ENCODE measurements at regions not wholly inside any gene's neighbourhood (a gene's known extent, or its start where the extent isn't known, plus 50 kb on each side); places are given as distances from the start of the nearest gene placed in this dataset.

DNA sequence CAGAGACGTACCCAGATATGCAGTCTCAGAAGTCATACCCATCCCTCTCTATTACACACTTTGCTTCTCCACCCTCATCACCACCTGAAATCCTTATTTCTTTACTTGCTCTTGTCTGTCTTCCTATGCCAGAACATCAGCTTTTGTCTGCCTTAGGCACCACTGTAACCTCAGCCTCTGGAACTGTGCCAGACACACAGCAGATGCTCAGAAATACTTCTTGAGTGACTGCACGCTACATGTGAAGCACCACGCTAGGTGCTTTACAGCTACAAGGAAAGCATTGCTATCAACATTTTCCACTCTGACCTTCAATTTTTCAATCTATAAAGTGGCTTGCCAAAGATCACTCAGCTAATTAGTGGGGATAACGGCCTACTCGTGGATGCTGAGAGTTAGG is 226.8 kb downstream of the CHD9NB start:
- no peak overlapping the region for H3K9ac ChIP-seq (ENCODE audit: low read length)
- no peak overlapping the region for H3K4me3 ChIP-seq (ENCODE audit: low read length)
- H2BK15ac ChIP-seq (replicated peaks; ENCODE audit: low read depth), result no peak overlapping the region
- H2BK120ac ChIP-seq (ENCODE audit: low read depth, low read length), result no peak overlapping the region
- H3K36me3 ChIP-seq (ENCODE audit: control insufficient read depth, insufficient read depth, low read length), result no peaks in the 10 kb centered on the region
- no peak overlapping the region for H3K23ac ChIP-seq (ENCODE audit: low read length)
- H3K4me1 ChIP-seq (ENCODE audit: control insufficient read depth, low read depth, low read length), result no peaks in the 10 kb centered on the region
- DNase-seq, result no peak
- H3K56ac ChIP-seq (ENCODE audit: low read length), result no peak overlapping the region
- H3K27ac ChIP-seq (ENCODE audit: low read depth, low read length), result no peak overlapping the region
- no CpG with 5 or more reads among the region's 5 CpGs for WGBS (ENCODE audit: extremely low coverage, insufficient coverage, low lambda C conversion rate)
- no peak overlapping the region for H3K4me2 ChIP-seq (ENCODE audit: low read length)
- H4K5ac ChIP-seq (ENCODE audit: low read length), result no peak overlapping the region
- no peak overlapping the region for H4K8ac ChIP-seq (ENCODE audit: low read depth, low read length)
- no peaks in the 10 kb centered on the region for H3K27me3 ChIP-seq (ENCODE audit: insufficient read depth, low read length, poor library complexity)
- no peak overlapping the region for H3K18ac ChIP-seq (ENCODE audit: low read length)
- no peak overlapping the region for H3K4ac ChIP-seq (ENCODE audit: low read depth, low read length)
- no peak overlapping the region for H2AK5ac ChIP-seq (ENCODE audit: low read length)
- no peaks in the 10 kb centered on the region for H3K79me1 ChIP-seq (ENCODE audit: low read length)
- no peak overlapping the region for H2BK5ac ChIP-seq (ENCODE audit: low read length)
- H3K79me2 ChIP-seq (ENCODE audit: control insufficient read depth, insufficient read depth, low read length), result no peaks in the 10 kb centered on the region

DNA sequence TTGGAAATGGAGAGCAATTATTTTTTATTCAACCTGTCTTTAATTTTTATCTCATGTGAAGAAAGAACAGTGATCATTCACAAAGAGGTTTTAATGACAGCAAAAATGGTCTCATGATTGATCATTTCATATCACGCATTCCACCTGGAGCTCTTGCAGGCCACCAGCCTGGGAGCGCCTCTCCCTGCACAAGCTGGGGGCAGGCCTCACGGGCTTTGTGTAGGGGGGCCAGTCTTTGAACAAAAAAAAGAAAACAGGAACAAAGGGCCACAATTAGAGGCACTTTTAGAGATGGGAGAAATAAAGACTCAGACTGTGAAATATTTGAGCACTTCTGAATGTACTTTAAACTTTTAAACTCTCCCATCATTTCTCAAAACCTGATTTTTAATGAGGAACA is 232.9 kb downstream of the CHD9NB start:
- H2BK120ac ChIP-seq (ENCODE audit: low read depth, low read length), result no peak overlapping the region
- no peak overlapping the region for H4K8ac ChIP-seq (ENCODE audit: low read depth, low read length)
- no peak overlapping the region for H3K23ac ChIP-seq (ENCODE audit: low read length)
- H3K9ac ChIP-seq (ENCODE audit: low read length), result no peak overlapping the region
- no peak overlapping the region for H3K56ac ChIP-seq (ENCODE audit: low read length)
- H4K5ac ChIP-seq (ENCODE audit: low read length), result no peak overlapping the region
- no peak overlapping the region for H2AK5ac ChIP-seq (ENCODE audit: low read length)
- no peak overlapping the region for H3K4me3 ChIP-seq (ENCODE audit: low read length)
- no peaks in the 10 kb centered on the region for H3K79me2 ChIP-seq (ENCODE audit: control insufficient read depth, insufficient read depth, low read length)
- WGBS (ENCODE audit: extremely low coverage, insufficient coverage, low lambda C conversion rate), result no CpG with 5 or more reads among the region's 3 CpGs
- H3K4me1 ChIP-seq (ENCODE audit: control insufficient read depth, low read depth, low read length), result no peaks in the 10 kb centered on the region
- no peak overlapping the region for H2BK5ac ChIP-seq (ENCODE audit: low read length)
- no peaks in the 10 kb centered on the region for H3K79me1 ChIP-seq (ENCODE audit: low read length)
- H3K4ac ChIP-seq (ENCODE audit: low read depth, low read length), result no peak overlapping the region
- no peak overlapping the region for H3K4me2 ChIP-seq (ENCODE audit: low read length)
- no peaks in the 10 kb centered on the region for H3K27me3 ChIP-seq (ENCODE audit: insufficient read depth, low read length, poor library complexity)
- H3K18ac ChIP-seq (ENCODE audit: low read length), result no peak overlapping the region
- no peak overlapping the region for H2BK15ac ChIP-seq (replicated peaks; ENCODE audit: low read depth)
- no peaks in the 10 kb centered on the region for H3K36me3 ChIP-seq (ENCODE audit: control insufficient read depth, insufficient read depth, low read length)
- no peak for DNase-seq
- H3K27ac ChIP-seq (ENCODE audit: low read depth, low read length), result no peak overlapping the region

DNA sequence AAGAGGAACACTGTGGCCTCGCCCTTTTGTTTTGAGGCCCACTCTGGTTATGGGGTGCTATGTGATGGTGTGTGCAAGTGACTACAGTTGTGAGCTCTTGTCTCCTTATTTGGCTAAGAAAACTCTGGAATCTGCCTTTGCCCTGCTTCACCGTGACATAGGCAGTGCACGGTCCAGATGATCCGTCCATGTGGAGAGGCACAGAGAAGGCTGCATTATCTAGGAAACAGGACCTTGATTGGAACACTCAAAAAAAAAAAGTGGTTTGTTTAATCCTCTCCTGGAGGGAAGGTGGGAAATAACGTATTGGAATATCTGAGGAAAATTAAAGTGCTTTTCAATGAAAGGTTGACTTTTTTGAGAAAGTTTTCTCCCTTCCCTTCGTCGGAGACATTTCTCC is 233.3 kb downstream of the CHD9NB start:
- Histone ChIP-seq H2BK15ac (replicated peaks; ENCODE audit: low read depth) (no peak overlapping the region), H2AK5ac (ENCODE audit: low read length) (no peak overlapping the region), H3K9ac (ENCODE audit: low read length) (no peak overlapping the region), H4K5ac (ENCODE audit: low read length) (no peak overlapping the region), H3K27me3 (ENCODE audit: insufficient read depth, low read length, poor library complexity) (no peaks in the 10 kb centered on the region), H3K4me2 (ENCODE audit: low read length) (no peak overlapping the region), H3K79me1 (ENCODE audit: low read length) (no peaks in the 10 kb centered on the region), H3K56ac (ENCODE audit: low read length) (no peak overlapping the region), H3K4ac (ENCODE audit: low read depth, low read length) (no peak overlapping the region), H3K4me1 (ENCODE audit: control insufficient read depth, low read depth, low read length) (no peaks in the 10 kb centered on the region), H3K36me3 (ENCODE audit: control insufficient read depth, insufficient read depth, low read length) (no peaks in the 10 kb centered on the region), H3K79me2 (ENCODE audit: control insufficient read depth, insufficient read depth, low read length) (no peaks in the 10 kb centered on the region), H2BK5ac (ENCODE audit: low read length) (no peak overlapping the region), H4K8ac (ENCODE audit: low read depth, low read length) (no peak overlapping the region), H2BK120ac (ENCODE audit: low read depth, low read length) (no peak overlapping the region), H3K23ac (ENCODE audit: low read length) (no peak overlapping the region), H3K27ac (ENCODE audit: low read depth, low read length) (no peak overlapping the region), H3K4me3 (ENCODE audit: low read length) (no peak overlapping the region), H3K18ac (ENCODE audit: low read length) (no peak overlapping the region)
- no CpG with 5 or more reads among the region's 7 CpGs for WGBS (ENCODE audit: extremely low coverage, insufficient coverage, low lambda C conversion rate)
- DNase-seq, result no peak

DNA sequence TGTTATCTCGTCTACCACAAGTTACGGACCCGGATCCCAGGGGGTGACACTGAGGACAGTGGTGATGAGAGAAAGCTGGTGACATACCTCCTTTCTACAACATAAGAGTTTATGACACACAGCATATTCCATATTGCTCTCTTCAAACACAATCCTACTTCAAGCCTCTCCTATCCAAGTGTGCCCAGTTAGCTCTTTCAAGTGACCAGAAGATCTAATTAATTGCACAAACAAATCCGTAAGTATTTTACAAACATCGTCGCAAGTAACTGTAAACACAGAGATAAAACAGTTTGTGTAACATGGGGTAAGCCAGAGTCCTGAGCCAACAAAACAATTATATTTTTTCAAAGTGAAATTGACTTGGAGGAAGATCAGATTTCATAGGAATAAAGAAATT is 235.0 kb downstream of the CHD9NB start:
- Histone ChIP-seq H3K79me2 (ENCODE audit: control insufficient read depth, insufficient read depth, low read length) (no peaks in the 10 kb centered on the region), H3K23ac (ENCODE audit: low read length) (no peak overlapping the region), H3K9ac (ENCODE audit: low read length) (no peak overlapping the region), H3K27ac (ENCODE audit: low read depth, low read length) (no peak overlapping the region), H2BK5ac (ENCODE audit: low read length) (no peak overlapping the region), H3K18ac (ENCODE audit: low read length) (no peak overlapping the region), H2AK5ac (ENCODE audit: low read length) (no peak overlapping the region), H3K4me3 (ENCODE audit: low read length) (no peak overlapping the region), H2BK120ac (ENCODE audit: low read depth, low read length) (no peak overlapping the region), H2BK15ac (replicated peaks; ENCODE audit: low read depth) (no peak overlapping the region), H3K4me2 (ENCODE audit: low read length) (no peak overlapping the region), H3K79me1 (ENCODE audit: low read length) (no peaks in the 10 kb centered on the region), H4K5ac (ENCODE audit: low read length) (no peak overlapping the region), H3K4me1 (ENCODE audit: control insufficient read depth, low read depth, low read length) (peaks cover under 1% of the 10 kb centered on the region), H3K27me3 (ENCODE audit: insufficient read depth, low read length, poor library complexity) (no peaks in the 10 kb centered on the region), H3K36me3 (ENCODE audit: control insufficient read depth, insufficient read depth, low read length) (no peaks in the 10 kb centered on the region), H3K4ac (ENCODE audit: low read depth, low read length) (no peak overlapping the region), H4K8ac (ENCODE audit: low read depth, low read length) (no peak overlapping the region), H3K56ac (ENCODE audit: low read length) (no peak overlapping the region)
- WGBS (ENCODE audit: extremely low coverage, insufficient coverage, low lambda C conversion rate), result no CpG with 5 or more reads among the region's 6 CpGs
- DNase-seq, result no peak

DNA sequence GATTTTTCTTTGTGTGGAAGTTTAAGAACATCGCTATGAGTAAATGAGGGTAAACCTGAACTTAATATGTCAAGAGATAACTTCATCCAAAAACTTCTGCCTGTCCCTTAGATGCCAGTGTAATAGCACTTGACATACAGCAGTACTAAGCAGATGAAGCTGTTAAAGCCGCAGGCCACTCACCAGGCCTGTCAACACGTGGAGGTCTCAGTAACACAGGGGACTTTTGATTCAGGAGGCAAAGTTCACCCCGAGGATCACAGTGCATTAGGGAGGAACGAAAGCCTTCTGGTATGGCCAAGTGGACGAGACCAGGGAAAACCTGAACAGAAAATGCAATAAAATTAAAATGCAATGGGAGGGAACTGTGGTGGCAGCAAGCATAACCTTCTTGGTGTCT is 235.7 kb downstream of the CHD9NB start:
- H3K79me2 ChIP-seq (ENCODE audit: control insufficient read depth, insufficient read depth, low read length), result no peaks in the 10 kb centered on the region
- DNase-seq, result no peak
- H3K4me3 ChIP-seq (ENCODE audit: low read length), result no peak overlapping the region
- WGBS (ENCODE audit: extremely low coverage, insufficient coverage, low lambda C conversion rate), result no CpG with 5 or more reads among the region's 6 CpGs
- peaks cover 2% of the 10 kb centered on the region for H3K4me1 ChIP-seq (ENCODE audit: control insufficient read depth, low read depth, low read length)
- H3K4ac ChIP-seq (ENCODE audit: low read depth, low read length), result no peak overlapping the region
- no peaks in the 10 kb centered on the region for H3K27me3 ChIP-seq (ENCODE audit: insufficient read depth, low read length, poor library complexity)
- H3K79me1 ChIP-seq (ENCODE audit: low read length), result no peaks in the 10 kb centered on the region
- no peak overlapping the region for H4K5ac ChIP-seq (ENCODE audit: low read length)
- H3K23ac ChIP-seq (ENCODE audit: low read length), result no peak overlapping the region
- no peak overlapping the region for H3K18ac ChIP-seq (ENCODE audit: low read length)
- H4K8ac ChIP-seq (ENCODE audit: low read depth, low read length), result no peak overlapping the region
- H2BK120ac ChIP-seq (ENCODE audit: low read depth, low read length), result no peak overlapping the region
- no peak overlapping the region for H3K27ac ChIP-seq (ENCODE audit: low read depth, low read length)
- no peak overlapping the region for H2BK5ac ChIP-seq (ENCODE audit: low read length)
- no peak overlapping the region for H2AK5ac ChIP-seq (ENCODE audit: low read length)
- no peak overlapping the region for H3K9ac ChIP-seq (ENCODE audit: low read length)
- no peaks in the 10 kb centered on the region for H3K36me3 ChIP-seq (ENCODE audit: control insufficient read depth, insufficient read depth, low read length)
- H3K4me2 ChIP-seq (ENCODE audit: low read length), result no peak overlapping the region
- no peak overlapping the region for H3K56ac ChIP-seq (ENCODE audit: low read length)
- H2BK15ac ChIP-seq (replicated peaks; ENCODE audit: low read depth), result no peak overlapping the region

DNA sequence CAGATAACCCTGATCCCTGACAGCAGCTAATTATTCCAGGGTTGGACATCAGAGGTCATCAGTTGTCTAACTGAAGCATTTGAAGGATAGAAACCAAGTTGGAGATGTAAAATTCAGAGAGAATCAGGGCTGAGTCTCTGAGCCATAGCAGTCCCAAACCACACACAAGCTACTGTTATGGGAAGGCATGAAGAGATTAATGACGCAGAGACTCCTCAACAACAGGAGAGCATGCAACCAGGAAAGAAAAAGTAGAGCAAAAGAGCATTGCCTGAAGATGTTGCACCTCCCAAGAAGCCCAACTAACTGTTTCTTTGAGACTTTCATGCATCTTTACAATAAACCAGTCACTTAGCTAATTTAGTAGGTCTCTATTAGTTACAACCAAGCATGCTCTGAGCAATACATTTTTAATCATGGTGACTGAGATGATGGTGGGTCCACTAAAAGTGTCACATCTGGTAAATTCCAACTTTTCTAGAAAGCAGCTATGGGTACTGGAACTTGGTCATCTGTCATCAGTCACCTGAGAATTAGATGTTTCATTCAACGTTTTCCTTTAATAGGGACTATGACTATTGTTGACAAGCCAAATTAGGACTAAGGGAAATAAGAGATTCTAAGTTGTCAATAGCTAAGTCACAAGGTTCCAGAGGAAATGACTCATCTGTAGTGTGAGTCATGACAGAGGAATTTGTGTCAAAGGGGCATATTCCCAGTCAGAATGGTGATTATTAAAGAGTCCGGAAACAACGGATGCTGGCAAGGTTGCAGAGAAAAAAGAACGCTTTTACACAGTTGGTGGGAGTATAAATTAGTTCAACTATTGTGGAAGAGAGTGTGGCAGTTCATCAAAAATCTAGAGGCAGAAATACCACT is 239.8 kb downstream of the CHD9NB start:
- Histone ChIP-seq H3K18ac (ENCODE audit: low read length) (no peak overlapping the region), H3K79me2 (ENCODE audit: control insufficient read depth, insufficient read depth, low read length) (no peaks in the 10 kb centered on the region), H3K4ac (ENCODE audit: low read depth, low read length) (no peak overlapping the region), H3K36me3 (ENCODE audit: control insufficient read depth, insufficient read depth, low read length) (no peaks in the 10 kb centered on the region), H3K79me1 (ENCODE audit: low read length) (no peaks in the 10 kb centered on the region), H2BK120ac (ENCODE audit: low read depth, low read length) (no peak overlapping the region), H3K9ac (ENCODE audit: low read length) (no peak overlapping the region), H4K8ac (ENCODE audit: low read depth, low read length) (no peak overlapping the region), H3K56ac (ENCODE audit: low read length) (no peak overlapping the region), H2BK15ac (replicated peaks; ENCODE audit: low read depth) (no peak overlapping the region), H2AK5ac (ENCODE audit: low read length) (no peak overlapping the region), H3K4me3 (ENCODE audit: low read length) (no peak overlapping the region), H3K27me3 (ENCODE audit: insufficient read depth, low read length, poor library complexity) (no peaks in the 10 kb centered on the region), H3K23ac (ENCODE audit: low read length) (no peak overlapping the region), H3K27ac (ENCODE audit: low read depth, low read length) (no peak overlapping the region), H2BK5ac (ENCODE audit: low read length) (no peak overlapping the region), H4K5ac (ENCODE audit: low read length) (no peak overlapping the region), H3K4me1 (ENCODE audit: control insufficient read depth, low read depth, low read length) (peaks cover 2% of the 10 kb centered on the region), H3K4me2 (ENCODE audit: low read length) (no peak overlapping the region)
- WGBS (ENCODE audit: extremely low coverage, insufficient coverage, low lambda C conversion rate), result no CpG with 5 or more reads among the region's 5 CpGs
- peak; percentile 68 for DNase-seq

Data from mesendoderm (in vitro differentiated cells).